H1 (cell line): ENCODE measurements at regions not wholly inside any gene's neighbourhood (a gene's known extent, or its start where the extent isn't known, plus 50 kb on each side); places are given as distances from the start of the nearest gene placed in this dataset.
A peak's percentile ranks its signal among the peaks of the same experiment; 100 is the strongest.
"Not testable (repeated sequence)": the region's sequence is repeated elsewhere in the genome, so short reads cannot be mapped to it uniquely, and the experiment has no call there.

Experiments
- CTCF ChIA-PET: fragments of 300-600 bp; sonication (Branson Sonifier 250); formaldehyde crosslinking; loops from one replicate; lab custom pipeline; 2021; ENCODE audit not compliant: partially characterized antibody; lab: Charles Lee
- POLR2A ChIA-PET: fragments of 300-600 bp; sonication (Branson Sonifier 250); formaldehyde crosslinking; loops from one replicate; lab custom pipeline; 2021; ENCODE audit warnings: inconsistent platforms; ENCODE audit not compliant: partially characterized antibody; lab: Charles Lee
- DNase-seq, 2 experiments: peaks; one replicate each; pipeline versions ENCODE4 v3.0.0 to v3.0.0-alpha.2; 2010 to 2022; ENCODE audit warnings: low spot score in 2 of 2, low read depth in 1 of 2, mixed read lengths in 1 of 2
- FAIRE-seq: peaks from 2 replicates; lab custom pipeline; 2011; peaks lifted over from hg19 to GRCh38; lab: Jason Lieb, UNC
- H2AFZ ChIP-seq: 2 replicates; pipeline ENCODE4 v1.8.1; 2012; ENCODE audit warnings: low read length, inconsistent platforms
- H2AK5ac ChIP-seq: 2 replicates; pipeline ENCODE4 v1.6.1; 2013; ENCODE audit warnings: low read depth, low read length
- H2BK120ac ChIP-seq: replicated peaks from 2 replicates; pipeline ENCODE3; 2013; ENCODE audit warnings: low read depth, low read length, inconsistent platforms
- H2BK12ac ChIP-seq: 2 replicates; pipeline ENCODE4 v1.6.1; 2013; ENCODE audit warnings: low read depth, low read length
- H2BK15ac ChIP-seq: 2 replicates; pipeline ENCODE4 v1.6.1; 2013; ENCODE audit warnings: low read length
- H2BK20ac ChIP-seq: 2 replicates; pipeline ENCODE4 v1.6.1; 2013; ENCODE audit warnings: low read length
- H2BK5ac ChIP-seq: 2 replicates; pipeline ENCODE4 v1.6.1; 2013; ENCODE audit warnings: low read depth, low read length
- H3K14ac ChIP-seq: 2 replicates; pipeline ENCODE4 v1.6.1; 2013; ENCODE audit warnings: inconsistent platforms; ENCODE audit not compliant: insufficient read length
- H3K18ac ChIP-seq: 2 replicates; pipeline ENCODE4 v1.6.1; 2013; ENCODE audit warnings: low read length; ENCODE audit errors: extremely low read depth
- H3K23ac ChIP-seq: 2 replicates; pipeline ENCODE4 v1.6.1; 2013; ENCODE audit warnings: inconsistent platforms; ENCODE audit not compliant: insufficient read length
- H3K23me2 ChIP-seq: 2 replicates; pipeline ENCODE4 v1.6.1; 2013; ENCODE audit warnings: low read depth, low read length
- H3K27ac ChIP-seq: 2 replicates; pipeline ENCODE4 v1.6.1; 2011; ENCODE audit warnings: low read depth, low read length, inconsistent platforms
- H3K27me3 ChIP-seq, 4 experiments: replicated peaks in 1 of 4; 1 replicate in 1 of 4; 2 replicates in 3 of 4; pipeline versions ENCODE4 v1.6.1 to v1.8.1; 2011 to 2013; ENCODE audit warnings: low read length in 3 of 4, mild to moderate bottlenecking in 3 of 4, inconsistent platforms in 2 of 4, mixed read lengths in 2 of 4, moderate library complexity in 1 of 4; ENCODE audit not compliant: control insufficient read depth in 3 of 4, insufficient read depth in 3 of 4; ENCODE audit errors: extremely low read depth in 1 of 4
- H3K36me3 ChIP-seq, 4 experiments: 2 replicates each; pipeline versions ENCODE4 v1.6.1 to v1.8.1; 2011 to 2013; ENCODE audit warnings: mild to moderate bottlenecking in 4 of 4, low read length in 3 of 4, moderate library complexity in 2 of 4, control low read depth in 1 of 4, inconsistent platforms in 1 of 4; ENCODE audit not compliant: insufficient read depth in 4 of 4, control insufficient read depth in 2 of 4
- H3K4ac ChIP-seq: replicated peaks from 2 replicates; pipeline ENCODE3; 2013; ENCODE audit warnings: low read length, low read depth, mixed read lengths, inconsistent platforms; ENCODE audit not compliant: insufficient read length
- H3K4me1 ChIP-seq, 4 experiments: replicated peaks in 1 of 4; 1 replicate in 1 of 4; 2 replicates in 3 of 4; pipeline versions ENCODE4 v1.6.1 to v1.8.1; 2011 to 2013; ENCODE audit warnings: low read length in 3 of 4, inconsistent platforms in 2 of 4, mixed read lengths in 1 of 4; ENCODE audit not compliant: insufficient read depth in 4 of 4, control insufficient read depth in 3 of 4
- H3K4me2 ChIP-seq, 2 experiments: 2 replicates each; pipeline versions ENCODE4 v1.6.1 to v1.8.1; 2011 to 2013; ENCODE audit warnings: low read depth in 2 of 2, low read length in 2 of 2, control low read depth in 1 of 2, inconsistent platforms in 1 of 2, mild to moderate bottlenecking in 1 of 2; ENCODE audit not compliant: insufficient read depth in 1 of 2
- H3K4me3 ChIP-seq, 4 experiments: fragments of 200-600, 300-600 bp in 1 of 4; sonication (generic), shearing (Covaris generic), sonication (Bioruptor Twin) in 1 of 4; 2 replicates each; pipeline versions ENCODE4 v1.5.1 to v1.8.1; 2011 to 2016; ENCODE audit warnings: low read length in 4 of 4, low read depth in 3 of 4, control low read depth in 2 of 4, inconsistent platforms in 2 of 4, mild to moderate bottlenecking in 2 of 4, mixed read lengths in 1 of 4, moderate library complexity in 1 of 4; ENCODE audit not compliant: insufficient read depth in 2 of 4; ENCODE audit errors: extremely low read depth in 1 of 4
- H3K56ac ChIP-seq: replicated peaks from 2 replicates; pipeline ENCODE3; 2013; ENCODE audit warnings: low read depth, mild to moderate bottlenecking, mixed read lengths, low read length, inconsistent platforms; ENCODE audit not compliant: insufficient read length
- H3K79me1 ChIP-seq: 2 replicates; pipeline ENCODE4 v1.6.1; 2013; ENCODE audit warnings: low read depth, low read length, control low read depth
- H3K79me2 ChIP-seq, 2 experiments: 2 replicates each; pipeline versions ENCODE4 v1.6.1 to v1.8.1; 2012 to 2013; ENCODE audit warnings: low read length in 2 of 2, mild to moderate bottlenecking in 2 of 2, inconsistent platforms in 1 of 2; ENCODE audit not compliant: insufficient read depth in 2 of 2, control insufficient read depth in 1 of 2
- H3K9ac ChIP-seq, 4 experiments: replicated peaks in 1 of 4; 1 replicate in 1 of 4; 2 replicates in 3 of 4; pipeline versions ENCODE4 v1.6.1 to v1.8.1; 2011 to 2013; ENCODE audit warnings: low read depth in 3 of 4, low read length in 3 of 4, control low read depth in 2 of 4, mild to moderate bottlenecking in 2 of 4, moderate library complexity in 2 of 4, inconsistent platforms in 1 of 4; ENCODE audit errors: extremely low read depth in 1 of 4
- H3K9me3 ChIP-seq, 2 experiments: 2 replicates each; pipeline versions ENCODE4 v1.6.1 to v1.8.1; 2012 to 2013; ENCODE audit warnings: mild to moderate bottlenecking in 2 of 2, moderate library complexity in 2 of 2, control low read depth in 1 of 2, inconsistent platforms in 1 of 2, low read depth in 1 of 2, low read length in 1 of 2, mixed read lengths in 1 of 2; ENCODE audit not compliant: insufficient read depth in 2 of 2
- H4K20me1 ChIP-seq, 2 experiments: replicated peaks in 1 of 2; 2 replicates each; pipeline versions ENCODE3 to v1.8.1; 2011 to 2013; ENCODE audit warnings: inconsistent platforms in 2 of 2, low read length in 2 of 2, mild to moderate bottlenecking in 1 of 2; ENCODE audit not compliant: insufficient read depth in 2 of 2, control insufficient read depth in 1 of 2
- H4K5ac ChIP-seq: 2 replicates; pipeline ENCODE4 v1.6.1; 2013; ENCODE audit warnings: low read length, low read depth, mixed read lengths, inconsistent platforms; ENCODE audit not compliant: insufficient read length
- H4K8ac ChIP-seq: 2 replicates; pipeline ENCODE4 v1.8.0; 2013; ENCODE audit warnings: mild to moderate bottlenecking, moderate library complexity, low read length, inconsistent platforms; ENCODE audit not compliant: insufficient read depth; ENCODE audit errors: extremely low read depth
- H4K91ac ChIP-seq: replicated peaks from 2 replicates; pipeline ENCODE3; 2013; ENCODE audit warnings: low read length, mixed read lengths, inconsistent platforms; ENCODE audit not compliant: insufficient read length
- EP300 ChIP-seq, 2 experiments: IDR thresholded peaks; 1 replicate in 1 of 2; 2 replicates in 1 of 2; pipeline ENCODE4 v1.6.1; 2011 to 2012; ENCODE audit warnings: low read depth in 2 of 2, low read length in 2 of 2, mild to moderate bottlenecking in 2 of 2, borderline replicate concordance in 1 of 2, inconsistent platforms in 1 of 2, moderate library complexity in 1 of 2
- SP1 ChIP-seq: IDR thresholded peaks from 2 replicates; pipeline ENCODE4 v1.6.1; 2011; ENCODE audit warnings: low read depth, low read length
- SP4 ChIP-seq: IDR thresholded peaks from 2 replicates; pipeline ENCODE4 v1.6.1; 2012; ENCODE audit warnings: low read length, inconsistent platforms
- WGBS, 2 experiments: shearing (Covaris generic) in 1 of 2; methylation state at CpG; one replicate each; pipeline versions ENCODE4 v1.1.6 to v1.1.7; 2013 to 2015; ENCODE audit warnings: low lambda C conversion rate in 2 of 2, mixed read lengths in 2 of 2, inconsistent platforms in 1 of 2, low coverage in 1 of 2, missing lambda C conversion rate in 1 of 2; ENCODE audit not compliant: insufficient replicate concordance in 2 of 2, insufficient coverage in 1 of 2, insufficient read length in 1 of 2; ENCODE audit errors: extremely low coverage in 1 of 2, missing lambda C conversion rate in 1 of 2; 5-methylcytosine and 5-hydroxymethylcytosine counted together

DNA sequence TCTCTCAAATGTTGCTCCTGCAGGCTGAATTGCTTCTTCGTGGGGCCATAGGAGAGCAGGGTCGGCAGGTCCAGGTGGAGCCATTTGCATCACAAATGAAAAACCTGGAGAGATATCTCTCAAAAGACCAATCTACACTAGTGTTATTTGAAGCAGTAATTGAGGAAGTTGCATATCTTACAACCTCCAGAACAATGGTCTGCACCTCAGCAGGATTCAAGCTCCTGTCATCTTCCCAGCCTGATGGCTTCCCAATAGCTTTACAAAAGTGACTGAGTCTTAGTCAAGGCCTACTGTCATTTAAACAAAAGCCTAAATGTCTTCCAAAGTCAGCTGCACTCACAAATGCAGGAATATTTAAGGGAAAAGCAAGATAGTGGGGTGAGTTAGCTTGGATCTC lies 1584.5 kb downstream of the NLGN4Y start:
- H3K4me2 ChIP-seq: no peak overlapping the region
- peak; percentile 32 for FAIRE-seq

DNA sequence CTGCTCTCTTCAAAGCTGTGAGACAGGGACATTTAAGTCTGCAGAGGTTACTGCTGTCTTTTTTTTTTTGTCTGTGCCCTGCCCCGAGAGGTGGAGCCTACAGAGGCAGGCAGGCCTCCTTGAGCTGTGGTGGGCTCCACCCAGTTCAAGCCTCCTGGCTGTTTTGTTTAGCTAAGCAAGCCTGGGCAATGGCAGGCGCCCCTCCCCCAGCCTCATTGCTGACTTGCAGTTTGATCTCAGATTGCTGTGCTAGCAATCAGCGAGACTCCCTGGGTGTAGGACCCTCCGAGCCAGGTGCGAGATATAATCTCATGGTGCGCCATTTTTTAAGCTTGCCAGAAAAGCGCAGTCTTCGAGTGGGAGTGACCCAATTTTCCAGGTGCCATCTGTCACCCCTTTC lies 1595.8 kb downstream of the NLGN4Y start:
- H4K8ac ChIP-seq, H3K9me3 ChIP-seq, H3K56ac ChIP-seq, H2BK15ac ChIP-seq, H2BK20ac ChIP-seq, H2AK5ac ChIP-seq, H3K36me3 ChIP-seq, H3K18ac ChIP-seq, POLR2A ChIA-PET, H3K4me1 ChIP-seq, DNase-seq, H2BK12ac ChIP-seq, H3K14ac ChIP-seq, H4K20me1 ChIP-seq, H3K27ac ChIP-seq, H4K5ac ChIP-seq, H3K79me1 ChIP-seq, H3K9ac ChIP-seq, H4K91ac ChIP-seq, H3K4ac ChIP-seq, H3K4me2 ChIP-seq, H3K4me3 ChIP-seq, H2BK5ac ChIP-seq, H3K27me3 ChIP-seq, H2AFZ ChIP-seq, H3K23me2 ChIP-seq, H2BK120ac ChIP-seq, H3K79me2 ChIP-seq, H3K23ac ChIP-seq, FAIRE-seq: not testable (repeated sequence)
- 90% methylated on average over 2 of the region's 8 CpGs; no CpG with 5 or more reads in 1 of the 2 experiments for WGBS, 2 experiments
- CTCF ChIA-PET: interaction anchor here (0.6 kb wide), 1 partner anchor 21 kb away, joined by 3 read pairs; no protein-coding TSS in a partner anchor

More for the DNA sequence above, 1584.5 kb downstream of the NLGN4Y start:
- Histone ChIP-seq H2BK15ac (no peak overlapping the region), H3K9me3 (no peaks in the 10 kb centered on the region), H3K79me1 (no peaks in the 10 kb centered on the region), H3K27ac (no peak overlapping the region), H3K56ac (no peak overlapping the region), H3K36me3 (no peaks in the 10 kb centered on the region), H4K8ac (no peak overlapping the region), H2BK12ac (no peak overlapping the region), H3K79me2 (no peaks in the 10 kb centered on the region), H4K20me1 (no peaks in the 10 kb centered on the region), H2BK5ac (no peak overlapping the region), H2AFZ (no peak overlapping the region), H2BK120ac (no peak overlapping the region), H4K91ac (no peak overlapping the region), H2AK5ac (no peak overlapping the region), H3K27me3 (no peaks in the 10 kb centered on the region), H3K23me2 (no peaks in the 10 kb centered on the region), H3K9ac (no peak overlapping the region), H3K4ac (no peak overlapping the region), H3K4me3 (no peak overlapping the region; a peak in 1 of 8 replicates), H3K23ac (no peak overlapping the region), H3K18ac (no peak overlapping the region), H4K5ac (no peak overlapping the region), H2BK20ac (no peak overlapping the region), H3K4me1 (peaks cover 0 to 2% (median 0%) of the 10 kb centered on the region in 4 experiments; a peak in 1 of 7 replicates), H3K14ac (no peak overlapping the region)
- no peak for TF ChIP-seq EP300 (IDR thresholded peaks at IDR 0.05; ENCODE audit: borderline replicate concordance in 1 of 2, low read depth in 2 of 2, low read length in 2 of 2)
- TF ChIP-seq SP1: no peak
- TF ChIP-seq SP4: no peak
- ChIA-PET CTCF (no interaction called here), POLR2A (no interaction called here)
- whole genome bisulfite sequencing, 2 experiments: 20% methylated on average over 2 of the region's 2 CpGs; no CpG with 5 or more reads in 1 of the 2 experiments
- DNase-seq: no peak
